HG02938 (cell line): ENCODE measurements at regions not wholly inside any gene's neighbourhood (a gene's known extent, or its start where the extent isn't known, plus 50 kb on each side); places are given as distances from the start of the nearest gene placed in this dataset.
A peak's percentile ranks its signal among the peaks of the same experiment; 100 is the strongest.

Source experiments
- ATAC-seq: cut with Tn5 transposase; IDR thresholded peaks from one replicate; pipeline ENCODE4 v1.9.1; 2021; ENCODE audit warnings: mild to moderate bottlenecking, moderate library complexity; ENCODE audit not compliant: unreplicated experiment

GRCh38 chr6:91754691-91755090 lies 1167.8 kb upstream of the MAP3K7 start:
- no peak for ATAC-seq

GRCh38 chr6:91751526-91751925 lies 1164.7 kb upstream of the MAP3K7 start:
- no peak for ATAC-seq

GRCh38 chr6:91744566-91744965 lies 1157.7 kb upstream of the MAP3K7 start:
- ATAC-seq = no peak

- no peak for ATAC-seq
These were observed 1156.9 kb upstream of the MAP3K7 start for GRCh38 chr6:91743756-91744155.

GRCh38 chr6:91731939-91732338 lies 1145.1 kb upstream of the MAP3K7 start:
- no peak for ATAC-seq

- no peak for ATAC-seq
These were observed 1143.8 kb upstream of the MAP3K7 start for GRCh38 chr6:91730710-91731109.

- ATAC-seq = no peak
These were observed 1133.5 kb upstream of the MAP3K7 start for GRCh38 chr6:91720324-91720723.

- peak; percentile 68 for ATAC-seq
These were observed 1132.5 kb upstream of the MAP3K7 start for GRCh38 chr6:91719414-91719813.

- ATAC-seq = peak; percentile 53
These were observed 1131.3 kb upstream of the MAP3K7 start for GRCh38 chr6:91718198-91718597.

- no peak for ATAC-seq
These were observed 1130.2 kb upstream of the MAP3K7 start for GRCh38 chr6:91717094-91717493.

GRCh38 chr6:91716361-91716760 lies 1129.5 kb upstream of the MAP3K7 start:
- no peak for ATAC-seq

GRCh38 chr6:91715171-91715805 lies 1128.4 kb upstream of the MAP3K7 start:
- ATAC-seq = no peak

- ATAC-seq = no peak
These were observed 1127.0 kb upstream of the MAP3K7 start for GRCh38 chr6:91713911-91714310.

- no peak for ATAC-seq
These were observed 1124.6 kb upstream of the MAP3K7 start for GRCh38 chr6:91711518-91711917.

GRCh38 chr6:91710342-91710741 lies 1123.5 kb upstream of the MAP3K7 start:
- no peak for ATAC-seq

GRCh38 chr6:91708534-91708933 lies 1121.7 kb upstream of the MAP3K7 start:
- no peak for ATAC-seq

GRCh38 chr6:91705646-91706045 lies 1118.8 kb upstream of the MAP3K7 start:
- ATAC-seq = no peak

GRCh38 chr6:91704531-91704930 lies 1117.7 kb upstream of the MAP3K7 start:
- ATAC-seq = no peak

GRCh38 chr6:91697010-91697695 lies 1110.3 kb upstream of the MAP3K7 start:
- no peak for ATAC-seq

GRCh38 chr6:91695221-91695620 lies 1108.3 kb upstream of the MAP3K7 start:
- no peak for ATAC-seq

- ATAC-seq = no peak
These were observed 1107.3 kb upstream of the MAP3K7 start for GRCh38 chr6:91694016-91694654.

- no peak for ATAC-seq
These were observed 1104.6 kb upstream of the MAP3K7 start for GRCh38 chr6:91691449-91691848.
